ENCODE measurements at regions not wholly inside any gene's neighbourhood (a gene's known extent, or its start where the extent isn't known, plus 50 kb on each side); places are given as distances from the start of the nearest gene placed in this dataset.

DNA sequence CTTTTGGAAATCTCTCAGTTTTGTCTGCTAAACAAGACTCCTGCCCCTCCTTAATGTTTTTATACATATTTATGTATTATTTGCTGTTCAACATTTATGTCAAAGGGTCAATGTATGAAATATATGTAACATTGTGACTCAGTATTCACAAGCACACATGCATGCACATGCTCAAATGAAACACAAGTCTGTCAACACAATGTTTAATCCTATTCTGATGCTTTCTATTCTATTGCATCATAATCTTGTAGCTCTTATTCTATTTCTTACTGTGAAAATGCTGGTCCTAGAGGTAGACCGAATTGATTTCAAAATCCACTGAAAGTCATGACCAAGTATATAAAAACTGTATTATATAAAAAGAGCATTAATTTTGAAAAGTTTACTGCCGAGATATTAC, 1463.3 kb downstream of the C4orf33 start:
- no peak for DNase-seq

DNA sequence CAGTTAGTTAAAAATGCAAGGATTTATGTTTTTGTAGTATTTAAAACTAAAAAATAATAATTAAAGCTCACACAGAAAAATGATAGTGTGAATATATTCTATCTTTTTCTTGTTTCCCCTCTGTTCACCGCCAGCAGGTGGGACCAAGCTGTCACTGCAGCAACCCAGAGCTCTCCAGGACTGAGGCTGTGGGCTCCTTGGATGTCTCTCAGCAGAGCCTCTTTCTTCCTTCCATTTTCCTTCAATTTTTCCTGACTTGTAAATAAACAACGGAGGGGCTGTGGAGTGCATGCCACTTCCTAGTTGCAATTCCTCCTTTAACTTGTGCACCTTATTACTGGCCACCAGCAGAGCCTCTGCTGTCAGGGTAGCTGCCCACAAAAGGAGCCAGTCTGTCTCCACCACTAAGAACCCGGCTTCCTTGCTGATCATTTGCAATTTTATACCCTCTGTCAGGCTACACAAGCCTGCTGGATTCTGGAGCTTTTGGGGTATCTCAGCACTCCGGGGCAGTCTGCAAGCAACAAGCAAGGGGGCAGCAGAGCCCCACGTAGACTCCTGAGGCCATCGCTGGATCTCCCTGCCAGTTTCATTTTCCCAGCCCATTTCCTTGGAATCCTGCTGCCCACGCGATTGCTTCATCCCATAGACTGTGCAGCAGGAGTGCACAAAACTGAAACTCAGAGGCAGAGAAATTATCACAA, 1467.4 kb downstream of the C4orf33 start:
- no peak for DNase-seq

DNA sequence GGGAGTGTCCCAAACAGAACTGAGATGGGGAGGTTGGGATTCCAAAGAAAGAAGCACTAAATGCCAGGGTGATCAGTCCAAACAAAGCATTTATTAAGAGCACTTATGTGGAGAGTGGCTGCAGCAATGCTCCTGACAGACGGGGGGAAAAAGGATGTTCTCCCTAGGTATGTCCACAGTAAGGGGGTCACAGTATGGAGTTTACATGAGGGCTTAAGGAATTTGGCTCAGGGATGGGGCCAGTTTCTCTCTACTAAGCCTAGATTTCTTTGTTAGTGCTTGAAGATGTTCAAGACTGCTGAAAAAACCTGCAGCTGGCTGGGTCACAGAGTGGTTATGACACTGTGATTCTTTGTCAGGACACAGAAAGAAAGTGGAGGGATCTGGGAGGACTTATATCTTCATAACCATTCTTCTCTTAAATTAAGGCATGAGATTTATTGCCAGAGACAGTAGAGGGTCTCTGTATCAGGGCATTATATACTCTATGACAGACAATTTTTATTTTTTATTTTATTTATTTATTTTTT, 1468.0 kb downstream of the C4orf33 start:
- DNase-seq = no peak

DNA sequence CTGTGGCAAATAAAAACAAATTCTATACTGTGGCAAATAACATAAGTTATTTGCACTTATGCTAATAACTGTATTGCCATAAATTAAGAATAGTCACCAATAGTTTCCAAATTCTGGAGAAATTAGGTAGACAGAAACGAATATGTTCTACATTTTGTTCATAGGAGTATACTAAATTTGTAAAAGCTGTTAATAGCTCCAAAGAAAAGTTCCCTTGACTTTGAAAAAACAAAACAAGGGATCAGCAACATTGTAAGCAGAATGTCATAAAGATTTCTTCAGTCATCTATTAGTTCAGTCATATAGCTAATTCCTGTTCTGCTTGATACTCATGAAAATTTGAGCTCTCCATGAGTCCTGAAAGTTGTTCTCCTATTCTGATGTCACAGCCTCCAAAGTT, 1472.8 kb downstream of the C4orf33 start:
- DNase-seq = no peak

DNA sequence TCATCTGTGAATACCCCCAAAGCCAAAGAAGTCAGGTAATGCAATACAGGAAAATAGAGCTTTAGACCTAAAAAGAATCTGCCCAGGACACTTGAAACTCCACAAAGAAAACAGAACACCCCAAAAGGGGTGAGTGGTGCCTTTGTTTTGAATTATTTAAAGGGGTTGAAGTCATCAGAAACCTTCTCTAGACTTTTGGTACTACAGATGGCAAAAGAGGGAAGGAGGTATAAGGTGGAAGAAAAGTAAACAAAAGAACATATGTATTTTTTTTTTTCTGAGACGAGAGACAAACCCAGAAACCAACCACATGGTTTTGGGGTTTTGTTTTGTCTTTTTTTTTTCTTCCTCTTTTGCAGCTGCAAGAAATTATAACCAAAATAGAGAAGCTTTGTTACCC, 1477.8 kb downstream of the C4orf33 start:
- DNase-seq = no peak

DNA sequence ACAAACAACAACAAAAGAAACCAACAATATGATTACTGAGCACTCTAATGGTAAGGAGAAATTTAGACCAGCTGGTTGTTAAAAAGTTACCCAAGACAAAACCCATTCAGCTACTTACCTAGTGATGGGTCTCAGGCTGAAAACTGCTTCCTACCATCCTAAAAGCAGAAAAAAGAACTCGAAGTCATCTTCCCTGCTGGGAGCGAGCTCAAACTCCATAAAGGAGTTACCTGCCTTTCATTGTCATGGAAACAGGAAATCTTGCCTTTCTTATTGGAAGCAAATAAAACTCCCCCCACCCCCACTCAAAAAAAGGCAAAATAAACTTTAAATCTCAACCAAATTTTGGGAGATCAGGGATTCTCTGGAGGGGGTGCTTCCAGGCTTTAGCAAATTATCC, 1478.3 kb downstream of the C4orf33 start:
- DNase-seq = no peak

DNA sequence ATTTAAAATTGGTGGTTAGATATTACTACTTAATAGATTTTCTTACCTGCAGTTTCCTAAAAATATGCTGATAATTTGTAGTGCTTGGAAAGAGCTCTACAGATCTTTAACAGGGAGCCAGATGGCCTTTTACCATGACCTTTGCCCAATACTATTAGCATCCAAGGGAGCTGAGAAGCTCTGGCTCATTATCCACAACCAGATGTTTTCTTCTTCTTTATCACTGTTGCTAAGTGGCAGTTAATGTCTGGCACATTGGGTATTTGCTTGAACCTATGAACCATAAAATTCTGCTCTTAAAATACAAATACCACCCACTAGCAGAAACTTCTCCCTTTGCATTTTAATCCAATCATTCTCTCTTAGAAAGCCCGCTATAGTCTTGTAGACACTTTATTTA, 1480.3 kb downstream of the C4orf33 start:
- no peak for DNase-seq

DNA sequence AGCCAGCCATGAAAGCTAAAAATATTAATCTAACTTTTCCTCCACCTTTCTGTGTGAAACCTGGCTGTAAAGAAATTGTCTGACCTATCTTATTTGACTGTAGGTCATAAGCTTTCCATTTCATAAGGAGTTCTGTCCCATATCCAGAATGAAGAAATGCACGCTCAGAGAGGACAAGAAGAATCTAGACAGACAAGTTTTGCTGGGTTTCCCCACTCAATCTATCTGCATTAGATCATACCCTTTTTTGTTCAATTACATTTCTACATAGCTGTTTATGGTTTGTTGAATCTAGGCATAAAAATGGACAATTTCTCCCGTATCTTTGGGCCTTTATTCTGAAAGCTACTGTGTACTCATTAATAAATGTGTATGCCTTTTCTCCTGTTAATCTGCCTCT, 1495.1 kb downstream of the C4orf33 start:
- no peak for DNase-seq

DNA sequence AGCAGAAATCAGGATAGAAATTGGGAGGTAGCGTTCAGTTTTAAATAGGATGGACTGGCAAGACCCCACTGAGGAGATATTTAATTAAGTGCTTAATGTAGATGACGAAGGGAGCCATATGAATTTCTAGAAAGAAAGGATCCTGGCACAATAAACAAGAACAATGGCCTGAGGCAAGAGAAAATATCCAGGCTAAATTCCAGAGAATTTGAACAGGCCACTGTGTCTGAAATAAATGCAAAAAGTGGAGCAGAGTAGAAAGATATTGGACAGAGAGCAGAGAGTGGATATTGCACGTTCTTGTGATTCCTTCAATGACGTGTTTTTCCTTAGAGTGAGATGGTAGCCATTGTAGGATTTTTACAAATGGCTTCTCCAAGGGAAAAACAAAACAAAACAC, 1504.8 kb downstream of the C4orf33 start:
- DNase-seq = no peak

DNA sequence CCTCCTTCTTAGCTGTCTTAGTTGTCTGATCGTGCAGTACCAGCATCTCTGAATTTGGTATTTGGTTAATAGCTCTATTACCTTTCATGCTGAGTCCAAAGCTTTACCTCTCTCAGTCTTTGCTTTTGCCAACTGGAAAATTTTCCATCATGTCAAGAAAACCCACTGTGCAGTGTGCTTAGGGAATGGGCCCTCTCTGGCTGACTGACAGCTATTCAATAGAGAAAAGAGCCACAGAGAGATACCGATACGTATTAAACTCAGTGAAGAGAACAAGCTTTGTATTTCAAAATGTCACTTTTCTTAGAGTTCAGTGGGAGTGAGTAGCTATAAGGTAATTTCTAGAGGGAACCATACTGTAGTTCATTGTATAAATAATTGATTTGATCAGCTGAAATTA, 1507.1 kb downstream of the C4orf33 start:
- DNase-seq = no peak

DNA sequence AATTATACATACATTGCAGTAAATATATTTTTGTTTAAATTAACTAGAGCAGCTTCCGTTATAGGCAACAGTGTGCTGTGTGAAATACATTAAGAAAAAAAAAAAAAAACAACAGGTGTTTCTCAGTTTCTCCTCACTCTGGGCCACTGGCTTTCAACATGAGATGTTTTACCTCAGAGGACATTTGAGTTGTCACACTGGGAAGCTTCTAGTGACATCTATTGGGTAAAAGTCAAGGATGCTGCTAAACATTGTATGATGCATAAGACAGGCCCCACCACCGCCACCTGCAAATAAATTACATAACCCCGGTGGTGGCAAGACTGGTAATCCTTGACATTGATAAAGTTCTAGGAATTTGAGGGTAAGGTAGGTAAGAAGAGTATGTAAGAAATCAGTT, 1512.2 kb downstream of the C4orf33 start:
- DNase-seq = no peak

DNA sequence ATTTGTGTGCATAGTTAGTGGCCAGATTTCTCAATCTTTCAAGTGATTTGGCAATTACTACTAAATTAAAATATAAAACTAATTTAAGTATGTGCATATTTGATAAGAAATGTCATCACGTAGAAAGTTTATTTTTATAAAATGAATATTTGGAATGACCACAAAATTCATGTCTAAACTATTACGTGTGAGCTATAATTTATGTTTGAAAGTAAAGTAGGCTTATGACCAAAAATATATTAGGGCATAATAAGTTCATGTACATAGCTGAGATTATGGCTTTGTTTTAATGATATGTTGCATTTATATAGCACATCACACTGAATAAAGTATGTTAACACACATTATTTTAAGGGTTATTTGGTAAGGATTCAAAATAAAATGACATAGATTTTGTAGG, 1532.6 kb downstream of the C4orf33 start:
- DNase-seq = no peak

DNA sequence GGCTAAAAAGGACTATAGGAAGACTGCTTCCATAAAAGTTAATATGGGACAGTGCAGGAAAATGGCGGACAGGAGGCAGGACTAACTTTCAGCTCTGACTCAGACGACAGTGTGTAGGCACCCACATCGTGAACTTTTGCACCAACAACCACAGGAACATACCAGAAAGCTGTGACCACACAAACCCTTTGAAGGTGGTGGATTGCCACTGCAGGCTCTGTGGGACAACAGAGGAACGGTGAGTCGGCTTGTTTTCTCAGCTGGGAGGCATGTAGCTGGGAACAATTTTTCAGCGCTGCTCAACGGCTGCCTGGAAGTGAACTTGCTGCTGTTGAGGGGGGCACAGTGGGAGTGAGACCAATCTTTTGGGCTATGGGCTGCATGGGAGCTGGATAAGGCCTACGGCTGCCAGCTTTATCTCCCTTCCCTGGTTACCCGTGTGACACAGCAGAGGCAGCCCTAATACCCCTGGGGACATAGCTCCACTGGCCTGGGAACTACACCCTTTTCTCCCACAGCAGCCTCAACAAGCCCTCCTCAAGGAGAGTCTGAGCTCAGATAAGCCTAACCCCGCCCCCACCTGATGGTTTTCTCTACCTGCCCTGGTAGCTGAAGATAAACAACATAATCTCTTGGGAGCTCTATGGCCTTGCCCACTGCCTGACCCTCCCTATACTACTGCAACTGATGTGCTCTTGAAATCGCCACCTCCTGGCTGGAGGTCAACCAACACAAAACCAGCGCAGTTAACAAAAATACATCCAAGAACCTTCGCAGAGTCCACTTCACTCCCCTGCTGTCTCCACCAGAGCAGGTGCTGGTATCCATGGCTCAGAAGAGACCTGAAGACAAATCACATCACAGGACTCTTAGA, 1537.0 kb downstream of the C4orf33 start:
- DNase-seq = no peak

DNA sequence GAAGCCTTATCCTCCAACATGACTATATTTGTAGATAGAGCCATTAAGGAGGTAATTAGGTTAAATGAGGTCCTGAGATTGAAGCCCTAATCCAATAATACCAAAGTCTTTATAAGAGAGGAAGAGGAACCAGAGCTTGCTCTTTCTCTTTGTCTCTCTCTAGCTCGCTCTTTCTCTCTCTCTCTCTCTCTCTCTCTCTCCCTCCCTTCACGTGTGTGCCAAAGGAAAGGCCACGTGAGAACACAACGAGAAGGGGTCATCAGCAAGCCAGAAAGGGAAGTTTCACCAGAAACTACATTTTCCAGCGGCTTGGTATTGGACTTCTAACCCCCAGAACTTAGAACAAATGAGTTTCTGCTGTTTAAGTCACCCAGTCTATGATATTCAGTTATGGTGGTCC, 1540.5 kb downstream of the C4orf33 start:
- DNase-seq = no peak

DNA sequence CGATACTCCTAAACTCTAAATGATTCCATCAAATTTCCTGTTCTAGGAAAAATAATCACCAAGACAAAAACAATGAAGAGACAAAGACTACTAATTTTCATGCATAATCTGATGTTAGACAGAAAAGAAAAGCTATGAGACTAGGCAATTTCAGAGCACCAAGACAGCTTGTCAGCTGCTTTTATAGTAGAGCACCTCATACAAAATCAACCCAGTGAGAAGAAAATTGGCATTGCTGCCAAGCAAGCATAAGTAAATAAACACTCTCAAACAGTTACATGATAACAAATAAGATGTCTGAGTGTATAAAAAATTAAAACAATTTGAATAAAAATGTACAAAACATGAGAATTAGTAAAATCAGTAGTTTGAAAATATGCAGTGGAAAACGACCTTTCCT, 1544.6 kb downstream of the C4orf33 start:
- peak; percentile 3 for DNase-seq

DNA sequence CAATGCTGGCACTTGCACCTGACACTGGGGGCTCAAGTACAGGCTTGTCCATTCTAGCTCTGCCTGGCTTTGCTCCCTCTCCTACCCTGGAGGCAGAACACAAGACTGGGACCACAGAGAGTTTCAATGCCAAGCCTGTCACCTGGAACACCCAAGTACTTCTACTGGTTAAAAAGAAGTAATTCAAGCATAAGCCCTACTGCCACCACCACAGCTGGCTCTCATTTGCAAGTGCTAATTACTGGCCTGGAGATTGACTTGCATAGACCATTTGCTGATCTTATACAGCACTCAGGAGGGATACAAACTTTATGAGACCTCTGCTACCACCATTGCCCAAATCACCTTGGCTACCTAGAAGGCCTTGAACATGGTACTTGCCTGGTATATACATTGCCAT, 1550.9 kb downstream of the C4orf33 start:
- no peak for DNase-seq

DNA sequence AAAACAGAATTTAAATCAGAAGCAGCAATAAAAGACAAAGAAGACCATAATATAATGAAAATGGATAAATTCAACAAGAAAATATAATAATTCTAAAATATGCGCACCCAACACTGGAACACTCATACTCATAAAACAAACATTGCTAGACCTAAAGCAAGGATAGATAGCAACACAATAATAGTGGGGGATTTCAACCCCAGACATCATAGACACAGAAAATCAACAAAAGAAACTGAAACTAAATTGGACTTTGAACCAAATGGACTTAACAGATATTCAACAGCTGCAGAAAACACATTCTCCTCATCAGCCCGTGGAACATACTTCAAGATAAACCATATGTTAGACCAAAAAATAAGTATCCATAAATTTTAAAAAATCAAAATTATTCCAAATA, 1552.6 kb downstream of the C4orf33 start:
- DNase-seq = no peak

DNA sequence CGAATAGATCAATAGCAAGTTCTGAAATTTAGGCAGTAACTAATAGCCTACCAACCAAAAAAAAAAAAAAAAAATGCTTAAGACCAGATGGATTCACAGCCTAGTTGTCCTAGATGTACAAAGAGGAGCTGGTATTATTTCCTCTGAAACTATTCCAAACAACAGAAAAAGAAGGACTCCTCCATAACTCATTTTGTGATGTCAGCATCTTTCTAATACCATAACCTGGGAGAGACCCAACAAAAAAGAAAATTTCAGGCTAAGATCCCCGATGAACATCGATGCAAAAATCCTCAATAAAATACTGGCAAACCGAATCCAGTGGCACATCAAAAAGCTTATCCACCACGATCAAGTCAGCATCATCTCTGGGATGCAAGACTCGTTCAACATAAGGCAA, 1557.9 kb downstream of the C4orf33 start:
- no peak for DNase-seq

DNA sequence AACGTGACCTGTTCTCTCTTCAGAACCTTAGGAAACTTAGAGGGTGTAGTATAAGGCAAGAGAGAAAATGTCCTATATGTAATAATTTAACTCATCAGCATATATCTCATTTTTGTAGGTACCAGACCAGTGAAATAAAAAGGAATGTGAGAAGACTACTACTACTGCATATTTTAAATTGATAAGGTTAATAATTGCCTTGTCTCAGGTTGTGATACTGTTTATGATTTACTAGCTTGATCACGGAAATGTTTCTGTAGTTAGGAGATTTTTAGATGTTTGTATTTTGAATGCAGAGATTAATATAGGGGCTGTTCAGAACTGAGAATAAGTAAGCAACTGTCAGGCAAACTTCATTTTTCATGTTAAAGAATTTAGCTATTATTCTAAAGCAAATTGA, 1563.4 kb downstream of the C4orf33 start:
- no peak for DNase-seq

DNA sequence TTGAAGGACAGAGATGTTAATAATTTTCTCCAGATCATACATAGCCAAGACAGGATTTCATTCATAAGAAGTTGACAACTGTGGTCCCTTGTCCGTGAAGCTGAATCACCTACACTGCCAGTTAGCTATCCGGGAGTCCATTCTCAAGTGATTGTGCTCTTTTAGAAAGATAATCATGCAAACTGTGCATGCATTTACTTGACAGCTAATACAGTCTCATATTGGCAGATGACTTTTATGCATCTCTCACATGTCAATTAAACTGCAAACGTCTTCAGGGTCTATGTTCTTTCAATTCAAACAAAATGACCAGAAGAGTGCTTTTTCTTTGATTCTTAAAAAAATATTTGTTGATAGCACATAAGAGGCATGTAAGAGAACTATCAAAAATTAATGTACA, 1572.9 kb downstream of the C4orf33 start:
- no peak for DNase-seq

DNA sequence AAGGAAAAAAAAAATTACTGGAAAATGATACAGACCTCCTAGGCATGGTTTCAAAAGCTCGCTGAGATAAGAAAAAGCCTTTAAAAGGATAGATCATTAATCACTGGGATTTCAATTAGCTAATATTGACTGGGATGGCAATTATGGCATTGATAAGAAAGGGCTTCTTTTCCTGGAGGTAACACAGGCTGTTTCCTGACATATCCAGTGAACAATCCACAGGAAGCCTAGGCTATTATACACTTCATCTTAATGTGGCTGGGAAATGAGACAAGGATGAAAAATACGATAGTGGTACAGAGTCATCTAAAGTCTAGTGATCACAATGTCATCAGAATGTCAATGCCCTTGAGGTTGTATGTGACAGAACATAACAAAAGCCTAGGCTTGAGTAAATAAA, 1579.3 kb downstream of the C4orf33 start:
- DNase-seq = no peak

DNA sequence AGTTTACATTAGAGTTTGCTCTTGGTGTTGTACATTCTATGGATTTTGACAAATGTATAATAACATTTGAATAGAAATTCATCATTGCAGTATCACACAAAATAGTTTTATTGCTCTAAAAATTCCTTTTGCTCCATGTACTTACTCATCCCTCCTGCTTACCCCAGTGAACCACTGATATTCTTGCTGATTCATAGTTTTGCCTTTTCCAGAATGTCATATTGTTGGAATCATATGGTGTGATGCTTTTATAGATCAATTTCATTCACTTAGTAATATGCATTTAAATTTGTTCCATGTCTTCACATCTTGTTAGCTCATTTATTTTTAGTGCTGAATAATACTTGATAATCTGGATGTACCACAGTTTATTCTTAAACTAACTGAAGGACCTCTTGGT, 1593.2 kb downstream of the C4orf33 start:
- no peak for DNase-seq

DNA sequence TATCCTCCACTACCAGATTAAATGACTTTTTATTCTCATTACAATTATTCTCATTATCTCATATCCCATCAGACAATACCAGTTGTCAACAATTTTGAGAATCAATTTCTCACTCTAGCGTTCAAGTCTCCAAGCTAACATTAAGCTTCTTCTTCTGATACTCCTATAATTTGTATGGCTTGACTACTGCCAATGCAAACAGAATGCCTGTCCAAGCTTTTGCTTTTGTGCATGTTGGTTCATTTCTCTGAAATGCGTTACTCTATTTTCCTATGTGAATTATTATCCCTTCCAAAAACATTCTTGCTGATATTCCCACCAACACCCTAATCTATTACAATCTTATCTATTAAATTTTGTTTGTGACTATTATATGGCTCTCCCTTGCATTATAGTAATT, 1602.3 kb downstream of the C4orf33 start:
- DNase-seq = no peak

DNA sequence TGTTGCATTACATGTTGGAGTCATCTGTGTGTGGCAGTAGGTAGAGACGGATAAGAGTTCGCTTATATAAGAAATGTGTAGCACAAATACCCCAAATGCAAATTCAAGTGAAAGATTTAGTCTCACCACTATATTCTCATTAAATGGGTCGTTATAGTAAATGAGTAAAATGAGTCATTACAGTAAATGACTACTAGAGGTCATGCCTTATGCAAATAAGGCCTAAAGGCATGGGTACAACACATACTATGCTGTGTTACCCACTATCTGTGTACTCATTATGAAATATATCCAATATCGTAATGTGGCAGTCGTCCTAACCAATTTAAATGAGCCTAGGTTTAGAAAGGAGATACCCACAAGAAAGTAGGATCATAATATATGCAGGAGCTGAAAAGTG, 1603.1 kb downstream of the C4orf33 start:
- no peak for DNase-seq
